Myocyte (in vitro differentiated cells): ENCODE measurements at regions not wholly inside any gene's neighbourhood (a gene's known extent, or its start where the extent isn't known, plus 50 kb on each side); places are given as distances from the start of the nearest gene placed in this dataset.

Experiments used
- DNase-seq: peaks from one replicate; pipeline ENCODE4 v3.0.0-alpha.2; 2012; ENCODE audit warnings: low read depth

GRCh38 chr4:144463236-144463635 is 182.7 kb upstream of the HHIP start:
- DNase-seq: no peak

- DNase-seq: peak; percentile 3
Observed at GRCh38 chr4:144463896-144464295, 182.1 kb upstream of the HHIP start.

GRCh38 chr4:144465546-144465945 is 180.4 kb upstream of the HHIP start:
- no peak for DNase-seq

GRCh38 chr4:144480068-144480467 is 165.9 kb upstream of the HHIP start:
- DNase-seq: no peak

- DNase-seq: no peak
Observed at GRCh38 chr4:144489831-144490230, 156.1 kb upstream of the HHIP start.

- no peak for DNase-seq
Observed at GRCh38 chr4:144494280-144494679, 151.7 kb upstream of the HHIP start.

GRCh38 chr4:144495944-144496343 is 150.0 kb upstream of the HHIP start:
- no peak for DNase-seq

GRCh38 chr4:144499777-144500176 is 146.2 kb upstream of the HHIP start:
- no peak for DNase-seq

- no peak for DNase-seq
Observed at GRCh38 chr4:144501231-144501780, 144.7 kb upstream of the HHIP start.

GRCh38 chr4:144504883-144505282 is 141.1 kb upstream of the HHIP start:
- DNase-seq: no peak

GRCh38 chr4:144507311-144508101 is 138.4 kb upstream of the HHIP start:
- DNase-seq: no peak

- DNase-seq: no peak
Observed at GRCh38 chr4:144509088-144510015, 136.6 kb upstream of the HHIP start.

- DNase-seq: no peak
Observed at GRCh38 chr4:144514736-144515135, 131.2 kb upstream of the HHIP start.

GRCh38 chr4:144518181-144518895 is 127.6 kb upstream of the HHIP start:
- DNase-seq: no peak

- DNase-seq: no peak
Observed at GRCh38 chr4:144531841-144532240, 114.1 kb upstream of the HHIP start.

- DNase-seq: no peak
Observed at GRCh38 chr4:144547678-144548298, 98.2 kb upstream of the HHIP start.

- no peak for DNase-seq
Observed at GRCh38 chr4:144556636-144557035, 89.3 kb upstream of the HHIP start.

GRCh38 chr4:144557404-144557803 is 88.6 kb upstream of the HHIP start:
- peak; percentile 20 for DNase-seq

- DNase-seq: peak; percentile 52
Observed at GRCh38 chr4:144562019-144562705, 83.8 kb upstream of the HHIP start.

GRCh38 chr4:144564358-144564757 is 81.6 kb upstream of the HHIP start:
- no peak for DNase-seq
